Renal cortex interstitium (tissue), 11 donors: ENCODE measurements at regions not wholly inside any gene's neighbourhood (a gene's known extent, or its start where the extent isn't known, plus 50 kb on each side); places are given as distances from the start of the nearest gene placed in this dataset.

Source experiments
- DNase-seq, 11 donors: peaks; one replicate each; pipeline ENCODE4 v3.0.0-alpha.2; 2013; ENCODE audit warnings: low read depth in 9 of 11, low spot score in 4 of 11; ENCODE audit errors: extremely low read depth in 1 of 11

DNA sequence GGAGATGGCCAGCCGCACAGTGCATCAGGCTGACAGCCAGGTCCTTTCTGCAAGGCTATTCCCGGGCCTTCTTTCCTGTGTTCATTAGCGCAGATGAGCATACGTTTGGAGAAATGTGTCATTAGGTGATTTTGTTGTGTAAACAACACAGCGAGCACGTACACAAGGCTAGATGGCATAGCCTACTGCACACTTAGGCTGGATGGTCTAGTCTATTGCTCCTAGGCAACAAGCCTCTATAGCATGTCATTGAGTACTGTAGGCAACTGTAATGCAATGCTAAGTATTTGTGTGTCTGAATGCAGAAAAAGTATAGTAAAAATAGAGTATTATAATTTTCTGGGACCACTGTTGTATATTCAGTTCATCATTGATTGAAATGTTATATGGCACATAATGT, 50.9 kb upstream of the PHLPP1 start:
- DNase-seq = no peak

DNA sequence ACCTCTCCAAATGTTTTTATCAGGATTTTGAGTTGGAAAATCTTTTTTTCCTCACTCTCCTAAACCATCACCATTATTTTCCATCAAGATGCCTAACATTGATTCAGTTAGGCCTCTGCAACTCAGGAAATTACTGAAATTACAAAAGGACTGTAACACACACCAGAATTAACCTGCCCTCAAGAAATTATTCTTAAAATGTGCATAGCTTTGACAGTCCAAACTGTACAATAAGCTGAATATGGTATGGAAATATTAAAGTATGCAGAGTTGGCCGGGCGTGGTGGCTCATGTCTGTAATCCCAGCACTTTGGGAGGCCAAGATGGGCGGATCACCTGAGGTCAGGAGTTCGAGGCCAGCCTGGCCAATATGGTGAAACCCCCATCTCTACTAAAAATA, 50.2 kb upstream of the PHLPP1 start:
- no peak for DNase-seq
